Jurkat, Clone E6-1 (cell line): ENCODE measurements at regions not wholly inside any gene's neighbourhood (a gene's known extent, or its start where the extent isn't known, plus 50 kb on each side); places are given as distances from the start of the nearest gene placed in this dataset.

ENCODE experiments used
- DNase-seq: peaks from one replicate; pipeline ENCODE4 v3.0.0-alpha.2; 2011; ENCODE audit warnings: low read depth, low spot score
- H3K4me3 ChIP-seq: 2 replicates; pipeline ENCODE4 v1.5.1; 2011; ENCODE audit warnings: mild to moderate bottlenecking, low read length, control low read depth, moderate library complexity

DNA sequence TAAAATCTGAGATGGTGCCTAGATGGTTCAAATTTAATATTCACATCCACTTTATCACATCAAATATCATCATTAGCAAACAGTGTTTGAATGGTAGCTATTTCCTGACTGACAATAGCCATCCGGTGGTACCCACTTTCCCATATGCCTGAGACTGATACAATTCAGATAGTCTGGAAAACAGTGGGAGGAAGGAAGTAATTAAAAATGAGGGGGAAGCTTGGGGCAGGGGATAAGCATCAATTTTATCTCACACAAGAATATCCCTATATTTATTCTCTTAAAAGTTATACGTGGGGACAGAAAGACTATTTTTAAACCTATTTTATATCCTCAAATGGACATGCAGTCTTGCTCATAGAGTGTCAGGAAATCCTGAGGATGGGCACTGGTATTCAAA is 122.5 kb upstream of the GAP43 start:
- no peak for DNase-seq
- no peak overlapping the region for H3K4me3 ChIP-seq

DNA sequence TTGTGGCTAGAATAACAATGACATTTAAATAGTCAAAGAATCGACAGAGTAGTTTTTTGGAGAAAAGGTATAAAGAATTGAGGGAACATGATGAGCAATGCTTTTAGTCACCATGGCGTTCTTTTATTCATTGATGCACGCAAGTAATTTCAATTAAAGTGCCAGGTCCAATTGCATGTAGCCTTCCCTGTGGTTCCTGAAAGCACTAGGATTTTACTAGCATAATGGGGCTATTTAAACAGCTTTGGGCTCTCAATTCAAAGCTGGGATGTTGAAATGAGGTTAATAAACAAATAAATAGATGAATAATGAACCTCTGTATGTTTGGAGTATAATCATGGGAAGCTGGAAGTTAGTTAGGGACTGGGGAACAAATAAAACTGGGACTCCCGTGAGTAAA is 121.2 kb upstream of the GAP43 start:
- H3K4me3 ChIP-seq, result no peak overlapping the region
- DNase-seq, result no peak

DNA sequence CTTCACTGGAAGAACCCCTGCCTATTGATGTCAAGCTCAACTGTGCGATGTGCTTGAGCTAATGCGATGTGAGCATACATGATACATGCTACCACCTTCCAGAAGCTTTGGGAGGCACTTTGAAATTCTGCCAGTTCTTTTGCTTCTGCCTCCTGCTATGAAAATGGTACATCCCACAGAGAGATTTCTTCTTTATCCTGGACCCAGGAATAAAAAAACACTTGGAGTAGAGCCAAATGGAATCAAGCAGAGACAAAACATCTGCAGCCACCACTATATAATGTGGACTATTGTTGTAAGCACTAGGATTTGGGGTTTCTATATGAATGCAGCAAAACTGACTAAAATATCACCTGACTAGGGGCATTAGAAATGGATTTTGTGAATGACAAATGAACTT is 119.9 kb upstream of the GAP43 start:
- H3K4me3 ChIP-seq, result no peak overlapping the region
- no peak for DNase-seq

DNA sequence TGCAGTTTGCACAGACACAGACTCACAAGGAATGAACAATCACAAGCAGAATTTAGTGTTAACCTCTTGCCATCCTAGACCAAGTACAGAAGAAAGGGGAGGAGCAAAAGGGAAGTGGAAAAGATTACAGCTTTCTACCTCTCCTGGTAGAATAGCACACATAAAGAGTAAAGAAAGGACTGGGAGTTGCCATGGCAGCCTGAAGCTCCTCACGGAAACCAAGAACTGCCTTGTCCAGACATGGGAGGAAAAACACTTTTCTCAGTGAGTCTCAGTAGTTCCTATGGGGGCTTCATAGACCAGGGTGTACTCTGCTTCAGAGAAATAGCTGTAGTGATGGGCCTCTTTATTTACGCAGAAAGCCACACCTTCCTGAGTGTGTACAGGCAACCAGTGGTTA is 114.7 kb upstream of the GAP43 start:
- DNase-seq, result no peak
- H3K4me3 ChIP-seq, result no peak overlapping the region

DNA sequence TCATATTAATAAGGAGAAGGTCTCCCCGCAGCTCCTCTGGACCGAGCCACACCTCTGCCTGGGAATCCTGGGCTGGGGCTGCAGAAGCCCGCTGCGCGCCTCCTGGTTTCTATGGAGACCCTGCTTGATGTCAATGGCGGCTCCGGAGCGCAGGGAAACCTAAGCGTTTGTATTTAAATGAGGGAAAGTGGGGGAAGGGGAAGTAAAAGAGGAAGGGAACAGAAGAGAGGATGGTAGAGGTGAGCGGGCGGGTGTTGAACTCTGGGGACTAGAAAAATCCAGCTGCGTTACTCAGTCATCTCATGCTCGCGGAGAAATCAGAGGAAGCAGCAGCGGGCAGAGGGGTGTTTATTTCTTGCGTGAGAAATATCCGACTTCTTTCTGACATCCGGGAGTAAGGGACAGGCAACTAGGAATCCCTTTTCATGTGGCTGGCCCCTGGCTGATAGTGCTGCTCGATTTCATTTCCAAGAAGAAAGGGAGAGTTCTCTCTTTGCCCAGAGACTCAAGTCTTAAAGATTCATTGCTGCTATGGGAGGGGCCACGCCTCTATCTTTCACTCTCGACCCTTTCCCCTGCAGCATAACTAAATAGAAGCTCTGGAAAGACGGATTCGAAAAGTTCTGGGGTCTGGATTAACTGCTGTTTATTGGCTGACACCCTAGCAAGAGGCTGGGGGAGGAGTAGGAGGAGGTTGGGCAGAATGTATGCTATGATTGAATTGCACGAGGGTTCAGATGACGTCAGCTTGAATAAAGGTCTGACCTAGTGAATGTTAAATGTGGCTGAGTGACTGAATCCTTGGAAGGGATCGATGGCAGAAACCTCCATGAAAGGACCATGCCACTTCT is 110.5 kb upstream of the GAP43 start:
- peak overlapping the region; percentile 39 for H3K4me3 ChIP-seq
- no peak for DNase-seq

DNA sequence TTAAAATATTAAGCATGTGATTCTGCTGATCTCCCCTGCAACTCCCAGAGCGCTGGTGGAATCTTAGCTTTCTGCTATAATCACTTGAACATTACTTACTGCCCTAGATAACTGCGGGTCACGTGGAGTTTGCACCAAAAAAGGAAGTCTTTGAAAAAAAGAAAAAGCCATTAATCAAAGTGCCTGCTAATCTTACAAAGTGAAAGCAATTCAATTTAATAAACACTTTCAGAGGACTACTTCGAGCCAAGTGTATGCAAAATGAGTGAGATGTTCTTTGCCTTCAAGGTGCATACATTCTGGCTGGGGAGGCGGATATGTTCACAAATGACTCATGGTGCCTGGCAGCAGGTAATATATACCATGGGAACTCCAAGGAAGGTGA is 109.9 kb upstream of the GAP43 start:
- DNase-seq, result no peak
- peak overlapping the region; percentile 39 for H3K4me3 ChIP-seq

DNA sequence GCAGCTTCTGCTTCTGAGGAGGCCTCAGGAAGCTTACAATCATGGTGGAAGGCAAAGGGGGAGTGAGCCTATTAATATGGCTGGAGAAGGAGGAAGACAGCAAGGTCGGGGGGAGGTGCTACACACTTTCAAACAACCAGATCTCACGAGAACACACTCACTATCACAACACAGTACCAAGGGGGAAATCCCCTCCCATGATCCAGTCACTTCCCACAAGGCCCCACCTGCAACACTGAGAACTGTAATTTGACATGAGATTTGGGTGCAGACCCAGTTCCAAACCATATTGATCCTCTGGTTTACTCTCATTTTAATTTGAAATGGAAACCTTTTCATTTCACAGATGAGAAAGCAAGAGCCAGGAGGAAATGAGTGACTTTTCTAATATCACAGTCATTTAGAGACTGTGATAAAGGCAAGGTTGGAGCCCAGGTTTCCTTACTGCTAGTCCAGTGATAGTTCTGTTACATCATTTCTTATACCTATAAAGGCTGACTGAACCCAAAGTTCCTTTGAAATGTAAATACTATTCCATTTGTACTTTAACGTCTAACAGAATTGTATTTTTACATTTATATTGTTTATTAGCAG is 105.8 kb upstream of the GAP43 start:
- DNase-seq, result no peak
- H3K4me3 ChIP-seq, result no peak overlapping the region

DNA sequence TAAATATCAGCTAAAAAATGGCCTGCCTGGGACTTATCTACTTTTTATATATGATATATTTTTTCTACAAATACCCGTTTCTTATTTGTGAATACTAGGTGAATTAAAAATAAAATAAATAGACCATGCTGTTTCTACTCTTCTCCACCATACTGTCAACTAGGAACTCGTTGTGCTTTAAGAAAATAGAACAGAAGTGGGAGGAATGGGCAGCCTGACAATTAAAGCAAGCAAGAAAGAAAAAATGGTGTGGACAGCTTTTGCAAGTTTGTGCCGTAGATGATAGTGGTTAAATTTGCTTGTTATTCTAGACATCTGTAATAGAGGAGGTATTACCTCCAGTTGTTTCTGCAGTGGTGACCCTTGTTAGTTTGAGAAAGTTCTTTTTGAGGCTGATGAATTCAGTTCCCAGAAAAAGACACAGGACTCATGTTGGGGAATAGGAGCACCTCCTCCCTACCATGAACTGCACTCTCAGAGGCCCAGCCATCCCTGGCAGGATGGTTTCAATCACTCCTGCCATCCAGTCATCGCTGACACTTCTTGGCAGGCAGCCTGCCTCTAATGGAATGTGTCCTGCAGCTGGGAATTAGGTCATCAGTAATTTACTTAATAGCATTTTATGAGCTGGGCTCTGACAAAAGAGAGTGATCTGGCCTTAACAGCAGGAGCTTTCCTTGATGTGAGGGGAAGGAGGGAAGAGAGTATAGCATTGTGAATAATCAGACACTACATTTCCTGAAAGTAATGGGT is 105.0 kb upstream of the GAP43 start:
- DNase-seq, result no peak

DNA sequence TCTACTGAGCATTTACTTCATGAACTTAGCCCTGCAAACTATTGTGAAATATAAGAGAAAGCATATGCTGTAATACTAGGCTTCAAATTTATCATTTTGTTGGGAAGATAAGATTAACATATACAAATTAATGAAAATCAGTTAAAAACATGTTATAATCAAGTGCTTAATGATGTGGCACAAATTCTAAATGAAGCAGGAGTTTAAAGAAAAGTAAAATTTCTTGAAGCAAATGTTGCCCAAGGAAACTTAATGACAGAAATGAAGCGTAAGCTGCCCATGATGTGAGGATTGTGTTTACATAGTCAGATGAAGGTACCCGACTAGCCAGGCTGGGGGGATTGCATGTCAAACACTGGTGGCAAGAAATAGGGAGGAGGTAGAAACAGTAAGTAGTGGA is 103.1 kb upstream of the GAP43 start:
- H3K4me3 ChIP-seq, result no peak overlapping the region
- no peak for DNase-seq

More for the DNA sequence above, 105.0 kb upstream of the GAP43 start:
- no peak overlapping the region for H3K4me3 ChIP-seq

DNA sequence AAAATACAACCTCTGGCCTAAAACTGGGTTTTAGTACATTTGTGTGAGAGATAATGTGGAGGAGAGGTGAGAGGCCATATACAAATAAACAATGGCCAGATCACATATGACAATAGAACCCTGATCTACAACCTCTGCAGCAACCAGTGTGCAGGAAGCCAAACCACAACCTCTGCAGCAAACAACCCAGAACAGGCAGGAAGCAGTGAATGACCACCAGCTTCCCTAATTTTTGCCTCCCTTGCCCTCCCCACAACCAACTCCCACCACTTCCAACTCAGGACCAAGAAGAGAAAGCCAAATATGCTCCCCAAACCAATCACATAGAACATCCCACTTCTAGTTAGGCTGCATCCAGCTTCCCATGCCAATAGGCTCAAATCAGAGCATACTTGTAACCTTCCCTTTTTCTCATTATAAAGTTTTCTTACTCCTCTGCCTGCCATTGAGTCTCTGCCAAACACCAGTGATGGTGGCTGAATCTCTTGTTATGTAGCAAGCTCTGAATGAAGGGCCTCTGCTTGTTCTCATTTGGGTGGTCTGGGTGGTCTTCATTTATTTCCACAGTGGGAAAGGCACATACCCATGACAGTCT is 102.6 kb upstream of the GAP43 start:
- no peak for DNase-seq

DNA sequence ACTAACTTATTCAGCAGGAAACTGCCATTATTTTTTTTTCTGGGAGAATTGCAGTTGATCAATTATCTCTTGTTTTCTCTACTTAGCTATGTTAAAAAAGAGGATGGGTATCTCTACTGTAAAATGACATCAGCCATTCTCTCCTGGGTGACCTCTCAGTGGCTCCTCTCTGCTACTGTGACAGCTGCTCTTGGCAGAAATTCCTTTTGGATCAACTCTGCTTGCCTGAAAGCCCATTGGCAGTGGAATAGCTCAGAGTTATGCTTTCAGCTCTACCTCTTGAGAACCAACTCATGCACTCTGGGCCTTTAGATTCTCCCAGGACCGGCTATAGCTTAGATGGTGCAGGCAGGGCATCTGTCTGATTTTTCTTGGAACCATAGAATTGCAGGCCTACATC is 99.9 kb upstream of the GAP43 start:
- H3K4me3 ChIP-seq, result no peak overlapping the region
- DNase-seq, result no peak

More for the DNA sequence above, 102.6 kb upstream of the GAP43 start:
- no peak overlapping the region for H3K4me3 ChIP-seq

DNA sequence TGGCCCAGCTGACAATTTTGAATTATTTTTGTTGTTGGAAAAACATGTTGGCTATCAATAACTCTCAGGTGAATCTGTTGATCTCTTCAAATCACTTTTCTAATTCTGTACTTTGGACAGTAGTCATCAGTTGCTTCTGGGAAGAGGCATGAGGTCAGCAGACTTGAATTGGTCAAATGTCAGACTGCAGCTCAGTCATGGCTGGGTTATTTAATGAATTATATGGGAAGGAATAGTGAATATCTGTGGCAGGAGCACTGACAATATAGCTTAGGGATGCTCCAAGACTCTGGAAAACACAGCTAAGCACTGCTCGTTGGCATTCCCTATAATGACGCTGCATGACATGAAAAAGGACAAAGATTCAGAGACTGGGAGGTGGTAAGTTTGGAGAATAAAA is 98.8 kb upstream of the GAP43 start:
- DNase-seq, result no peak
- H3K4me3 ChIP-seq, result no peak overlapping the region

DNA sequence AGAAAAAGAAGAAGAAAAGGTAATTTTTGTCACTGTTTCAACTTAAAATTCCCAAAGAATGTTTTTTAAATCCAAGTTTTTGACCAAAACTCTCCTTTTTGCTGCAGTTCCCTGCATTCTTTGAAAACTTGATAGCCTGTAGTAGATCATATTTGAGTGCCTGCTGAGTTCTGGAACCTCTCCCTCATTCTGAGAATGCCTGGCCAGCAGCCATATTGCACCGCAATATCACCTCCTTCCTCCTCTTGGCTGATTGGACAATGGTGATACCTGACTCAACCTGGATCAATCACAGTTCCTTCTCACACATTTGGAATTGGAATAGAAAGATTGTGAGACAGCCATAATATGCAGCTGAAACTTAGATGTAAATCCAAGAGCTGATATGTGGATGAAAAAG is 97.6 kb upstream of the GAP43 start:
- no peak overlapping the region for H3K4me3 ChIP-seq
- no peak for DNase-seq

DNA sequence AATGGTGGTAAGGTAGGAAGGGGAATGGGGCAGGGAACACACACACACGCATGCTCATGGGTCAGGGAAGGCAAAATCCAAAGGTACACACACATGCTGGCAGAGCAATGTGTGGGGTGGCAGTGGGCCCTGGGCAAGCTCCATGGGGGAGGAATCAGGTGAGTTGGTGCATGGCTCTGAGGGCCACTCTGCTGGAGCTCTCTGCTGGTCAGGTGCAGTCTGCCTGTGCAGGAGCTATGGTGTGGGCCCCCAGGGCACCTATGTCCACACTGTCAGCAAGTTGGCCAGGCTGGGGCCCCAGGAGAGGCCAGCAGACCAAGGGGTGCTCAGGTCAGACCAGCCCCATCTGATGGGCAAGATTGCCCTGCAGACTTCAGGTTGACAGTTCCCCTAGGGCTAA is 90.1 kb upstream of the GAP43 start:
- H3K4me3 ChIP-seq, result no peak overlapping the region
- no peak for DNase-seq

DNA sequence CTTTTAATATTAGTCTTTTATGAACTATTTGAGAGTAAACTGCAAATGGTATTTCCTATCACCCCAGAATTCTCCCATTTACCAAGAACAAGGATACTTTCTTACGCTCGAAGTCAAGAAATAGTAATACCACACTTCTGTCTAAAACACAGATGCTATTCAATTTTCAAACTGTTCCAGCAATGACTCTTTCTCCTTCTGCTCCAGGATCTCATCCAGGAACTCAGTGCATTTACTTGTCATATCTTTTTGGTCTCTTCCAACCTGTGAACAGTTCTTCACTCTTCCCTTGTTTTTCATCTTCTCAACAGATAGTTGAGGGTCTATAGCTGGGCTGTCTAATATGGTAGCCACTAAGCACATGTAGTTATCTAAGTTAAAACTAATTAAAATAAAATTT is 87.1 kb upstream of the GAP43 start:
- no peak overlapping the region for H3K4me3 ChIP-seq
- DNase-seq, result no peak

DNA sequence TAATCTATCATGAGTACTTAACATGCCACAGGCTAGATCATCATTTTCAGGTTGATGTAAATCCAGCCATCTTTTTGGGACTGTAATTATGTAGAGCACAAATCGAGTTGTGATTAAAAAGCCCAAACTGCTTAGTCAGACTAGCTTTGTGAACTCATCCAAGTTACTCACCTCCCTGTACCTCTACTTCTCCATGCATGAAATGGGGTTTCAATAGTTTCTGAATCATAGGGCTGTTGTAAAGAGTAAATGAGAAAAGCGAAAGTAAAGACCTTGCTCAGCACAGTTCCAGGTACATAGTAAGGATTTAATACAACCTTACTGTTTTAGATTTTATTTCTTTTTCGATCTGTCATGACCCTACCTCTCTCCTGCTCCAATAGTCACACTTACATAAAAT is 85.6 kb upstream of the GAP43 start:
- H3K4me3 ChIP-seq, result no peak overlapping the region
- no peak for DNase-seq

DNA sequence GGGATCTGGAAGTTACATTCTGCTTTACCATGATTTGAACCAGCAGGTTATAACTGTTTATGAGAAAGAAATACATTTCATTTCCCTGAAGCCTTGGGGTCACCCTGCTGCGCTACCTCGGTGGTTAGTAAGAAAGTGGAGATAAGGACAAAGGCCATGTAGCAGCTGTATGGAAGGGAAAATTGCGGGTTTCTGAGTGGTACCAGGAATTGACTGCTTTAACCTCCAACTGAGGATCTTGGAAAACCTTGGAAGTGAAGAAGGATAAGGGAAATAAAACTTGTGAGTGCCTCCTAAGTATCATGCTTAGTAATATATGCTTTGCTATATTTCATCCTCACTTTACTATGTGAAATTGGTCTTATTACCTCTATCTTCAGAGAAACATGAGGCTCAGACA is 76.1 kb upstream of the GAP43 start:
- no peak overlapping the region for H3K4me3 ChIP-seq
- no peak for DNase-seq

DNA sequence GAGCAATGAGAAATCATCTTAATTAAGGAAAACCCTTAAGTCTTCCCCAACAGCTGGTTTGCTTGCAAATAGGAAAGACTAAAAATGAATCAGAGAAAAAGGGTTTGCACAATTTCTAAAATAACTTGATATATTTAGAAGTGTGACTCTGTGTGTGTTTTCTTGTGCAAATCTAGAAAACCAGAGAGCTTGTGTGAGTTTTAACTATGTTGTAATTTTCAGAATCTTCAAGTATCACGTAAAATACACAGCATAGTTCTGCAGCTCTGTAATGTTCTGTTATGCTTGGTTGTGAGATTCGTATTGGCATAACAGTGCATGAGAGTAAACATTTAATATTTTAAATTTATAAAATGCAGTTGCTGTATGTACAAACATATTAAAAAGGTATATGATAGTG is 74.7 kb upstream of the GAP43 start:
- DNase-seq, result no peak
- H3K4me3 ChIP-seq, result no peak overlapping the region

DNA sequence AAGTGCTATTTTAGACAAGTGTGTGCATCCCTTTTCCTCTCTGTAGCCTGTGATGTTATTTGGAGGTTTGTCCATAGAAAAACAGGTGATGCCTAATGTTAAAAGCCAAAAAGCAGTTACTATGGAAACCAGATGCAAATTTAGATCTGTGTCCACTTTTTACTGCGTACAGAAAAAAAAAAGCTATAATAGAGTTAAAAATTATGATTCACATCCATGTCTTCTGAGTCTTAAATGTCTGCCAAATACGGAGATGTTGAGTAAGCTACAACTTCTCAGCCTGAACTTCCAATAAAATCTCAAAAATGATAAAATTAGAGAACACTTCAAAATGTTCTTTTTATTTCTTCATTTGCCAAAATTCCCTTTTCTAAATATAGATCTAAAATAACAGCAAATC is 74.2 kb upstream of the GAP43 start:
- DNase-seq, result no peak
- H3K4me3 ChIP-seq, result no peak overlapping the region

DNA sequence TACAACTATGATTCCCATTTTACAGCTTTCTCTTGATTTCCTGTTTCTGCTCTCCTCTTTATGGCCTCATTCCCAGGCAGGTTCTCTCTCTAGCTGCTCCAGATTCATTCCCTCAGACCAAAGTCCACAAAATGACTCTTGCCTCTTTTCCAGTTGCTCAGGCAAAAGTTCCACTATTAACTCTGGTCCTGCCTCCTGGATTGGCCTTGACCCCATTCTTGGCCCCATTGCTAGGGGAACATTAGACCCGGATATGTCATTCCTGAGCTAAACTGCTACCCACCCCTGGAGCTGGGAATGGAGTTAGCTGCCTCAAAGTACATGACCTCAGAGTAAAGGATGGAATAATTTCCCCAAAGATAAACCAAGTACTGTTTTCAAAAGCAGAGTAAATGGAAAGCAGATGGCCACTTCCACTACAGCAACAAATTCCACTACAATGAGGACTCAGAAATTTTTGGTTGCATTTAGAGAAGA is 73.0 kb upstream of the GAP43 start:
- DNase-seq, result no peak
- H3K4me3 ChIP-seq, result no peak overlapping the region
